ENCODE measurements at regions not wholly inside any gene's neighbourhood (a gene's known extent, or its start where the extent isn't known, plus 50 kb on each side); places are given as distances from the start of the nearest gene placed in this dataset.

DNA sequence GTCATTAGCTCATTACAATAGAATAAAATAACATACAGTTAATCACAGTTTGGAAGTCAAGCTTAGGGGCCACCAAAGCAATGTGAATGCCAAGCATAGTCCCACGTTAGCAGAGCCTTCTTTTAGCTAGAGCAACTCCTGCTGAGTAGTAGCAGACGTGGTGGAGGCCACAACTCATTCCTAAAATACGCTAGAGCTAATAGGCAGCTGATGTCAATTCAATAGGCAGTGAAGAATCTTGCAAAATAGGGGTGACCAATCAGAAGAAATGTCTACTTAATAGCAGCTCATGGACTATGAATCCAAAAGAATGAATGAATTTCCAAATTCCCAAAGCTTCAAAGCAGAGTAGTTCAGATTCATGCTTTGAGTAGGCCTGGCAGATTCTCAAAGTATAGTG, 292.9 kb upstream of the RORA start:
- no peaks in the 10 kb centered on the region for H3K4me1 ChIP-seq (ENCODE audit: control insufficient read depth in 1 of 2, insufficient read depth in 2 of 2, low read length in 2 of 2)
- H3K79me2 ChIP-seq (ENCODE audit: insufficient read depth, low read length), result no peaks in the 10 kb centered on the region
- RAD21 ChIA-PET (ENCODE audit: low non-redundant PET in 1 of 2, low total read pairs in 2 of 2, uncharacterized antibody in 2 of 2, unreplicated experiment in 2 of 2), result no interaction called here
- ATAC-seq (no peak), DNase-seq (ENCODE audit: low read depth, low spot score) (no peak)
- no TSS peak for BruUV-seq (replicated peaks)
- no peak overlapping the region for H3K4me3 ChIP-seq (replicated peaks in 1 of 2; ENCODE audit: low read depth in 1 of 2, low read length in 2 of 2)
- H3K27me3 ChIP-seq (ENCODE audit: insufficient read depth, low read length), result no peaks in the 10 kb centered on the region
- no peaks in the 10 kb centered on the region for H3K36me3 ChIP-seq (ENCODE audit: control insufficient read depth in 1 of 2, insufficient read depth in 2 of 2, low read length in 2 of 2)
- TF ChIP-seq POLR2A (IDR thresholded peaks at IDR 0.05; ENCODE audit: borderline replicate concordance, extremely low read depth, insufficient read depth, insufficient read length) (no peak), SRF (IDR thresholded peaks at IDR 0.05; ENCODE audit: low read depth) (no peak), SIN3A (IDR thresholded peaks at IDR 0.05; ENCODE audit: low read depth) (no peak), YY1 (IDR thresholded peaks at IDR 0.05; ENCODE audit: extremely low read depth, insufficient replicate concordance, low read depth, low read length) (no peak), RAD21 (IDR thresholded peaks at IDR 0.05; ENCODE audit: low read depth) (no peak)
- TF ChIP-seq, protein P1, sequence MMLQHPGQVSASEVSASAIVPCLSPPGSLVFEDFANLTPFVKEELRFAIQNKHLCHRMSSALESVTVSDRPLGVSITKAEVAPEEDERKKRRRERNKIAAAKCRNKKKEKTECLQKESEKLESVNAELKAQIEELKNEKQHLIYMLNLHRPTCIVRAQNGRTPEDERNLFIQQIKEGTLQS (IDR thresholded peaks at IDR 0.05), result no peak
- TF ChIP-seq, protein P2, sequence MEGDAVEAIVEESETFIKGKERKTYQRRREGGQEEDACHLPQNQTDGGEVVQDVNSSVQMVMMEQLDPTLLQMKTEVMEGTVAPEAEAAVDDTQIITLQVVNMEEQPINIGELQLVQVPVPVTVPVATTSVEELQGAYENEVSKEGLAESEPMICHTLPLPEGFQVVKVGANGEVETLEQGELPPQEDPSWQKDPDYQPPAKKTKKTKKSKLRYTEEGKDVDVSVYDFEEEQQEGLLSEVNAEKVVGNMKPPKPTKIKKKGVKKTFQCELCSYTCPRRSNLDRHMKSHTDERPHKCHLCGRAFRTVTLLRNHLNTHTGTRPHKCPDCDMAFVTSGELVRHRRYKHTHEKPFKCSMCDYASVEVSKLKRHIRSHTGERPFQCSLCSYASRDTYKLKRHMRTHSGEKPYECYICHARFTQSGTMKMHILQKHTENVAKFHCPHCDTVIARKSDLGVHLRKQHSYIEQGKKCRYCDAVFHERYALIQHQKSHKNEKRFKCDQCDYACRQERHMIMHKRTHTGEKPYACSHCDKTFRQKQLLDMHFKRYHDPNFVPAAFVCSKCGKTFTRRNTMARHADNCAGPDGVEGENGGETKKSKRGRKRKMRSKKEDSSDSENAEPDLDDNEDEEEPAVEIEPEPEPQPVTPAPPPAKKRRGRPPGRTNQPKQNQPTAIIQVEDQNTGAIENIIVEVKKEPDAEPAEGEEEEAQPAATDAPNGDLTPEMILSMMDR (IDR thresholded peaks at IDR 0.05 in 2 of 3, conservative IDR thresholded peaks at IDR 0.05 in 1 of 3; ENCODE audit: borderline replicate concordance in 1 of 3, insufficient read depth in 1 of 3, low read depth in 2 of 3, low read length in 2 of 3), result no peak
- no peaks in the 10 kb centered on the region for H3K9me2 ChIP-seq (ENCODE audit: insufficient read depth)
- POLR2A ChIA-PET, result no interaction called here
- intact Hi-C loops (cut with micrococcal nuclease), result no loop called here
- no peak overlapping the region for H3K27ac ChIP-seq (ENCODE audit: low read depth, low read length)
- H2AFZ ChIP-seq (ENCODE audit: low read depth, low read length, poor library complexity, severe bottlenecking), result no peak overlapping the region
- H3K4me2 ChIP-seq (ENCODE audit: low read length), result no peak overlapping the region
- no peaks in the 10 kb centered on the region for H4K20me1 ChIP-seq (ENCODE audit: insufficient read depth)
- H3K9ac ChIP-seq (ENCODE audit: low read length), result no peak overlapping the region
- no peaks in the 10 kb centered on the region; a peak in 1 of 4 replicates for H3K9me3 ChIP-seq (ENCODE audit: control insufficient read depth in 1 of 2, insufficient read depth in 1 of 2, low read depth in 1 of 2, low read length in 2 of 2)
- CTCF ChIA-PET, result no interaction called here

- H3K36me3 ChIP-seq (ENCODE audit: control insufficient read depth in 1 of 2, insufficient read depth in 2 of 2, low read length in 2 of 2), result no peaks in the 10 kb centered on the region
- H3K4me3 ChIP-seq (replicated peaks in 1 of 2; ENCODE audit: low read depth in 1 of 2, low read length in 2 of 2), result no peak overlapping the region
- no peaks in the 10 kb centered on the region for H4K20me1 ChIP-seq (ENCODE audit: insufficient read depth)
- ChIA-PET POLR2A (no interaction called here), CTCF (no interaction called here), RAD21 (ENCODE audit: low non-redundant PET in 1 of 2, low total read pairs in 2 of 2, uncharacterized antibody in 2 of 2, unreplicated experiment in 2 of 2) (no interaction called here)
- H3K9ac ChIP-seq (ENCODE audit: low read length), result no peak overlapping the region
- no peaks in the 10 kb centered on the region for H3K79me2 ChIP-seq (ENCODE audit: insufficient read depth, low read length)
- no peak overlapping the region for H3K27ac ChIP-seq (ENCODE audit: low read depth, low read length)
- intact Hi-C loops (cut with micrococcal nuclease), result no loop called here
- H2AFZ ChIP-seq (ENCODE audit: low read depth, low read length, poor library complexity, severe bottlenecking), result no peak overlapping the region
- H3K4me2 ChIP-seq (ENCODE audit: low read length), result no peak overlapping the region
- no TSS peak for BruUV-seq (replicated peaks)
- no peaks in the 10 kb centered on the region for H3K9me2 ChIP-seq (ENCODE audit: insufficient read depth)
- no peak for DNase-seq (ENCODE audit: low read depth, low spot score)
- no peaks in the 10 kb centered on the region for H3K4me1 ChIP-seq (ENCODE audit: control insufficient read depth in 1 of 2, insufficient read depth in 2 of 2, low read length in 2 of 2)
- no peak for ATAC-seq
- no peaks in the 10 kb centered on the region for H3K27me3 ChIP-seq (ENCODE audit: insufficient read depth, low read length)
- H3K9me3 ChIP-seq (ENCODE audit: control insufficient read depth in 1 of 2, insufficient read depth in 1 of 2, low read depth in 1 of 2, low read length in 2 of 2), result no peaks in the 10 kb centered on the region
- no peak for TF ChIP-seq REST (IDR thresholded peaks at IDR 0.05; ENCODE audit: low read depth)
- no peak for TF ChIP-seq SIN3A (IDR thresholded peaks at IDR 0.05; ENCODE audit: low read depth)
- TF ChIP-seq, protein P2 (IDR thresholded peaks at IDR 0.05 in 2 of 3, conservative IDR thresholded peaks at IDR 0.05 in 1 of 3; ENCODE audit: borderline replicate concordance in 1 of 3, insufficient read depth in 1 of 3, low read depth in 2 of 3, low read length in 2 of 3), result no peak
Measured at GRCh38 chr15:61519296-61519695, 290.2 kb upstream of the RORA start.
